ENCODE measurements at regions not wholly inside any gene's neighbourhood (a gene's known extent, or its start where the extent isn't known, plus 50 kb on each side); places are given as distances from the start of the nearest gene placed in this dataset.

- H4K20me1 ChIP-seq: no peaks in the 10 kb centered on the region
- no peak overlapping the region for H3K27ac ChIP-seq
- no peaks in the 10 kb centered on the region for H3K27me3 ChIP-seq
- H3K36me3 ChIP-seq: no peaks in the 10 kb centered on the region
- no peaks in the 10 kb centered on the region for H3K9me3 ChIP-seq
- peaks cover 14% of the 10 kb centered on the region for H3K4me1 ChIP-seq
- H3K4me3 ChIP-seq: no peak overlapping the region
- no peak overlapping the region for H3K4me2 ChIP-seq
- no peak overlapping the region for H3K9ac ChIP-seq
- TF ChIP-seq Cebpa-rat (IDR thresholded peaks at IDR 0.05): peak; percentile 62; the same call in 1 of the 2 replicates
Observed at GRCh38 chr5:155430192-155430591, 416.6 kb downstream of the KIF4B start.

DNA sequence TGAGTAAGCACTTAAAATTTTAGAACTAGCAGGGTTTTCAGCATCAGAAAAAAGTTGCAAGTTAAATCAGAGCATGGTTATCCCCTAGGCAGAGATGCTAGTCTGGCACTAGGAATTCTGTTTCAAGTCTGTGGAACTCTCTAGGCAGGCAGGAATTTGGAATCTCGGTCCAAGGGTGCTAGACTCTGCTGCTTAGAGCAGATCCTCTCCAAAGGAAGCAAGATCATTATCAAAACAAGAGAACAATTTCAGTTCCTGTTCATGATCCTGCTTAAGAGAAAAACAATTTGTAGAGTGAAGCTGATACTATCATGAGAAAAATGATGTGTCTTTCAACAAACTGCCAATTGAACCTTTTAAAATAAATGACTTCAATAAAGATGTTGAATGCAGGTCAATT, 420.7 kb downstream of the KIF4B start:
- Histone ChIP-seq H3K4me1 (peaks cover 14% of the 10 kb centered on the region), H3K9ac (no peak overlapping the region; the same call in 1 of the 2 replicates), H3K27me3 (no peaks in the 10 kb centered on the region), H4K20me1 (no peaks in the 10 kb centered on the region), H3K27ac (peak overlapping the region; percentile 59), H3K36me3 (no peaks in the 10 kb centered on the region), H3K4me2 (peak overlapping the region; percentile 50), H3K9me3 (no peaks in the 10 kb centered on the region), H3K4me3 (no peak overlapping the region)
- TF ChIP-seq Cebpa-rat (IDR thresholded peaks at IDR 0.05): no peak

DNA sequence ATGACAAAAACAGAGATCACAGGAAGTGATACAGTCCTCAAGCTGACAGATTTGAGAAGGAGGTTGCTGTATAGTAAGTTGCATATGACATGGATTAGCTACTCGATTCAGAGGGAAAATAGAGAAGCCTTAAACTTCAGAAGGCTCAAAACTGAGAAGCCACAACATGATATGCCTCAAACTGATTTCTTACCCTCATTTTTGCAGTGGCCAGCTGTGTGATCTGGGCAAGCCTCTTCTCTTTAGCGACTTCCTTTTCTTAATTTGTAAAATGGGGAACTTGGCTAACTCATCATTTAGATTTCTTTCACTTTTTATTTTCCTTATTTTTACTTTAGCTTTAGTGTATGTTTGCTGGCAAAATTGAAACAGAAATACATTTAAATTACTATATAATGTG, 421.1 kb downstream of the KIF4B start:
- H3K4me3 ChIP-seq: no peak overlapping the region
- H3K27me3 ChIP-seq: no peaks in the 10 kb centered on the region
- peak overlapping the region; percentile 59 for H3K27ac ChIP-seq
- peaks cover 14% of the 10 kb centered on the region for H3K4me1 ChIP-seq
- no peak overlapping the region; the same call in 1 of the 2 replicates for H3K9ac ChIP-seq
- TF ChIP-seq Cebpa-rat (IDR thresholded peaks at IDR 0.05): no peak
- peak overlapping the region; percentile 50 for H3K4me2 ChIP-seq
- no peaks in the 10 kb centered on the region for H3K9me3 ChIP-seq
- no peaks in the 10 kb centered on the region for H4K20me1 ChIP-seq
- H3K36me3 ChIP-seq: no peaks in the 10 kb centered on the region

DNA sequence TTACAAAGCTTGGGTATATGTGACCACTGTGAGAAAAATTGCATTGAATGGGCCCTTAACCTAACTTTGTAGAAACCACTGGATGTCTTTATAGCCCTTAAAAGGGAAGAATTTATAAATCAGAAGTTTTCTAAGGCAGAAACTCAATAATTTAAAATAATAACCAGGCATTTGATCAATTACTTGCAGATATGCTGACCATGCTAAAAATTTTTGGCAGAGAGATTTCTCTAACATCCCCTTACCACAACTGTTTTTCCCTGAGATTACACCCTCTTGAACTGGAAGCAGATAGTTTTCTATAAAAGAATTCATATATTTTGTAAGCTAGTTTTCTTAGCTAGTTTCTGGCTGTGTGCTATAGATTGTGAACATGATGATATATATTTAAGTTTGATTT, 428.3 kb downstream of the KIF4B start:
- H3K36me3 ChIP-seq: no peaks in the 10 kb centered on the region
- H3K9me3 ChIP-seq: no peaks in the 10 kb centered on the region
- no peak overlapping the region for H3K4me2 ChIP-seq
- no peak for TF ChIP-seq Cebpa-rat (IDR thresholded peaks at IDR 0.05)
- H3K4me1 ChIP-seq: no peaks in the 10 kb centered on the region
- H3K9ac ChIP-seq: no peak overlapping the region
- no peaks in the 10 kb centered on the region for H3K27me3 ChIP-seq
- H3K27ac ChIP-seq: no peak overlapping the region
- H3K4me3 ChIP-seq: no peak overlapping the region
- H4K20me1 ChIP-seq: no peaks in the 10 kb centered on the region

GRCh38 chr5:155451106-155451505, 437.6 kb downstream of the KIF4B start:
- no peak overlapping the region for H3K27ac ChIP-seq
- H3K36me3 ChIP-seq: no peaks in the 10 kb centered on the region
- H3K4me3 ChIP-seq: no peak overlapping the region
- no peak overlapping the region for H3K4me2 ChIP-seq
- no peaks in the 10 kb centered on the region for H3K27me3 ChIP-seq
- H3K9me3 ChIP-seq: no peaks in the 10 kb centered on the region
- H3K4me1 ChIP-seq: no peaks in the 10 kb centered on the region
- TF ChIP-seq Cebpa-rat (IDR thresholded peaks at IDR 0.05): no peak
- H4K20me1 ChIP-seq: no peaks in the 10 kb centered on the region
- no peak overlapping the region for H3K9ac ChIP-seq

GRCh38 chr5:155455791-155456514, 442.4 kb downstream of the KIF4B start:
- no peak overlapping the region for H3K4me2 ChIP-seq
- H3K27me3 ChIP-seq: no peaks in the 10 kb centered on the region
- no peak overlapping the region for H3K9ac ChIP-seq
- TF ChIP-seq Cebpa-rat (IDR thresholded peaks at IDR 0.05): no peak
- no peak overlapping the region for H3K4me3 ChIP-seq
- H3K36me3 ChIP-seq: no peaks in the 10 kb centered on the region
- no peak overlapping the region for H3K27ac ChIP-seq
- H4K20me1 ChIP-seq: no peaks in the 10 kb centered on the region
- H3K4me1 ChIP-seq: no peaks in the 10 kb centered on the region
- no peaks in the 10 kb centered on the region for H3K9me3 ChIP-seq

DNA sequence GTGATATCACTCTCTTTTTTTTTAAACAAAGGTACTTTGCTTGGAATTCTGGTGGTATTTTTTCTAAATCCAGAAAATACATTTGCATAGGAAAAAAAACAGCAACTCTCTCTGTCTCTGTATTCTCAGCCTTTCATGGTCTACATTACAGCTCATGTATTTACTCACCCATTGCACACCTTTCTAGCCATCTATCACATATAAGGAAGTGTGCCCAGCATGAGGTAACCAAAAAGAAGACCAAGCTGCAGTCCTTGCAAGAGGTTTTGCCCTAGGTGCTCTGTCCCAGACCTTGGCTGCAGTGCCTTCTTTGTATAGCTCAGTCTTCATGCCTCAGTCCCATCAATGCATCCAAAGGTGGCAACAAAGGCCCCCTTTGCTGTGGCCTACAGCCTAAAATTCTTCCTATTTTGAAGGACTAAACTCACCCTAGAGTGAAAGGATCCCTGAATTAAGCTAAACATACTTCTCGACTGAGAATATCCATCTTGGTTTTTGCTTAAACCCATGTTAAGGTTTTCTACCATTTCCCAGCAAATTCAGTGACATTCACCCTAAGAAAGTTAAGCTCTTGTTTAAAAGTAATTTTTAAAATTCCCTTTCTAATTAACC, 446.4 kb downstream of the KIF4B start:
- Histone ChIP-seq H3K4me1 (no peaks in the 10 kb centered on the region), H3K4me3 (no peak overlapping the region), H3K27ac (no peak overlapping the region), H3K36me3 (no peaks in the 10 kb centered on the region), H3K9ac (no peak overlapping the region), H3K4me2 (no peak overlapping the region), H3K27me3 (no peaks in the 10 kb centered on the region), H3K9me3 (no peaks in the 10 kb centered on the region), H4K20me1 (no peaks in the 10 kb centered on the region)
- no peak for TF ChIP-seq Cebpa-rat (IDR thresholded peaks at IDR 0.05)

DNA sequence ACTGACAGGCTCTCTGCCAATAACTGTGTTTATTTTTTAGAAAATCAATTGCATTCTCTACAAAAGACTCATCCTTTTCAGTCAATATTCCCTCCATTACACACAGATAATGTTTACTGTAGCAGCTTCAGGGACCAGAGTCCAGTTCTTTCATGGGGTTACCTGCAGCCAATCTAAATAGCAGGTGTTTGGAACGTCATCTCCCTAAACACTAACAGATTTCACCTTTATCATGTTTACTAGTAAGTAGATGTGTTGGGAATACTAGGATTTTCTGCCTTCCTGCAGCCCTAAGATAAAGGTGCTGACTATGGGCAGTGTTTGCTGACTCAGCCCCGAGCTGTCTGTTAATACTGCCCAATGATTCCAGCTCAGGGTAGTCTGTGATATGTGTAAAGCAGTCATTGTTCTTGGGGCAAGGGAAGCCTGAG, 447.0 kb downstream of the KIF4B start:
- H3K9ac ChIP-seq: no peak overlapping the region
- no peak overlapping the region for H3K27ac ChIP-seq
- H3K4me2 ChIP-seq: no peak overlapping the region
- no peak for TF ChIP-seq Cebpa-rat (IDR thresholded peaks at IDR 0.05)
- H3K36me3 ChIP-seq: no peaks in the 10 kb centered on the region
- no peaks in the 10 kb centered on the region for H3K4me1 ChIP-seq
- H3K27me3 ChIP-seq: no peaks in the 10 kb centered on the region
- H4K20me1 ChIP-seq: no peaks in the 10 kb centered on the region
- no peak overlapping the region for H3K4me3 ChIP-seq
- no peaks in the 10 kb centered on the region for H3K9me3 ChIP-seq

DNA sequence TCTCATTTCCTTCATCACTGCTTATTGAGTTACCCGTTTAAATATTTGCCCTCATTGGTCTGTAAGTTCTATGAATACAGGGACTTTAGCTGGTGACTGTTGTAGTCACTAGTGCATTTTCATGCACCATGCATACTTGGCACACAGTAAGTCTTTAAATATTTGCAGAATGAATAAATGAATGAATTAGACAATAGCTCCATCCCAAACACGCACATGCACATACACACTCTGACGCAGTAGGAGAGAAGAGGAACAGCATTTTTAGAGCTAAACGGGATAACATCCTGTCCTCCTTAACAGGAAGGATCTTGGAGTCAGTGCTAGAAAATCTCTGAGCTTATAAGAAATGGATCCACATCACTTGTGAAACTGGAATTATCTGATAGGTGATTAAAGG, 447.7 kb downstream of the KIF4B start:
- H4K20me1 ChIP-seq: no peaks in the 10 kb centered on the region
- TF ChIP-seq Cebpa-rat (IDR thresholded peaks at IDR 0.05): no peak
- no peaks in the 10 kb centered on the region for H3K36me3 ChIP-seq
- no peaks in the 10 kb centered on the region for H3K4me1 ChIP-seq
- H3K27me3 ChIP-seq: no peaks in the 10 kb centered on the region
- no peak overlapping the region for H3K27ac ChIP-seq
- H3K9me3 ChIP-seq: no peaks in the 10 kb centered on the region
- H3K9ac ChIP-seq: no peak overlapping the region
- no peak overlapping the region for H3K4me2 ChIP-seq
- H3K4me3 ChIP-seq: no peak overlapping the region

DNA sequence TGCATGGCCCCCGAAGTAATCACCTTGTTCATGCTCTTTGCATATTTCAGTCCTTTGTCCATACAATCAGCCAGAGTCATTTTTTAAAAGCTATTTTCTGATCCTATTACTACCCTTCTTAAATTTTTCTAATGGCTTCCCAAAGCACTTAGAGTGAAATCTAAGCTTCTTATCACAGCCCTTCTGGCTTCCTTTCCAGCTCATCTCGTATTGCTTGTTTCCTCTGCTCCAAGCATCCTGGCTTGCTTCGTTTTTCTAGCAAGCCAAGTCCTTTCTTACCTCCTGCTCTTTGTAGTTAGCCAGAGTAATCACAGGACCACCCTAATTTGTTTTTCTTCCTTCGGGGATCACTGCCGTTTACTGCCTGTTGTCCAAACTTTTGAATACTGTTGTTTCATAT, 453.3 kb downstream of the KIF4B start:
- H3K27me3 ChIP-seq: no peaks in the 10 kb centered on the region
- H3K4me2 ChIP-seq: no peak overlapping the region
- no peak for TF ChIP-seq Cebpa-rat (IDR thresholded peaks at IDR 0.05)
- H3K4me1 ChIP-seq: no peaks in the 10 kb centered on the region
- H3K9ac ChIP-seq: no peak overlapping the region
- no peaks in the 10 kb centered on the region for H3K9me3 ChIP-seq
- H4K20me1 ChIP-seq: no peaks in the 10 kb centered on the region
- no peak overlapping the region for H3K4me3 ChIP-seq
- H3K27ac ChIP-seq: no peak overlapping the region
- H3K36me3 ChIP-seq: no peaks in the 10 kb centered on the region

All from BLaER1 (cell line).